Transverse colon (tissue), 4 donors: ENCODE measurements at regions not wholly inside any gene's neighbourhood (a gene's known extent, or its start where the extent isn't known, plus 50 kb on each side); places are given as distances from the start of the nearest gene placed in this dataset.

Source experiments
- DNase-seq: peaks from one replicate; pipeline ENCODE4 v3.0.0-alpha.2; 2019
- H3K27ac ChIP-seq, 4 donors: fragments of 200-600 bp; sonication (generic); 2 replicates each; pipeline ENCODE4 v1.5.1; 2016 to 2018; ENCODE audit warnings: inconsistent platforms in 4 of 4
- H3K27me3 ChIP-seq: fragments of 200-600 bp; sonication (generic); 2 replicates; pipeline ENCODE4 v1.5.1; 2017; ENCODE audit warnings: inconsistent platforms
- H3K36me3 ChIP-seq, 4 donors: fragments of 200-600 bp; sonication (generic); 2 replicates each; pipeline ENCODE4 v1.5.1; 2017 to 2019; ENCODE audit warnings: inconsistent platforms in 4 of 4
- H3K4me1 ChIP-seq, 4 donors: fragments of 200-600 bp; sonication (generic); 2 replicates each; pipeline ENCODE4 v1.5.1; 2017 to 2020; ENCODE audit warnings: inconsistent platforms in 4 of 4
- H3K4me3 ChIP-seq, 4 donors: fragments of 200-600 bp; sonication (generic); 1 replicate in 1 of 4; 2 replicates in 3 of 4; pipeline versions ENCODE4 v1.5.1 to v1.6.1; 2017 to 2019; ENCODE audit warnings: inconsistent platforms in 4 of 4
- H3K9me3 ChIP-seq, 2 donors: fragments of 200-600 bp; sonication (generic); 2 replicates each; pipeline ENCODE4 v1.5.1; 2017 to 2019; ENCODE audit warnings: inconsistent platforms in 2 of 2
- EP300 ChIP-seq: sonication (generic); formaldehyde crosslinking; IDR thresholded peaks from one replicate; pipeline ENCODE4 v1.6.1; 2017; ENCODE audit warnings: antibody characterized with exemption, low read depth
- POLR2A ChIP-seq: fragments of 450-650 bp; IDR thresholded peaks from one replicate; pipeline ENCODE4 v1.6.1; 2016; ENCODE audit warnings: antibody characterized with exemption, mild to moderate bottlenecking, moderate library complexity
- POLR2AphosphoS5 ChIP-seq, 3 donors: sonication (generic); formaldehyde crosslinking; IDR thresholded peaks; one replicate each; pipeline ENCODE4 v1.6.1; 2016; ENCODE audit warnings: antibody characterized with exemption in 3 of 3
- WGBS, 2 donors: methylation state at CpG; one replicate each; pipeline ENCODE4 v1.1.5; 2018; ENCODE audit warnings: low coverage in 1 of 2; 5-methylcytosine and 5-hydroxymethylcytosine counted together
- in situ Hi-C, 4 donors: fragments of 200-750 bp; cut with MboI; loops; one replicate each; pipeline versions ENCODE4 v1.15.0 to v1.15.1; 2017; ENCODE audit warnings: low sequenced_read_pairs in 3 of 4, low pct_ligation_motif_present in 1 of 4, low pct_unique_long_range_greater_than_20kb in 1 of 4
- intact Hi-C: fragments of 100-400 bp; cut with DNase I; formaldehyde crosslinking; loops from one replicate; pipeline ENCODE4 v1.15.1; 2023; ENCODE audit warnings: low total_unique reads
- TF ChIP-seq, protein P1 (sequence below), 5 experiments: fragments of 200-600 bp in 3 of 5; fragments of 450-650 bp in 2 of 5; sonication (generic) in 3 of 5; IDR thresholded peaks; 1 replicate in 2 of 5; 2 replicates in 3 of 5; pipeline ENCODE4 v1.5.1; 2016 to 2017; ENCODE audit warnings: antibody characterized with exemption in 5 of 5, inconsistent platforms in 3 of 5, mild to moderate bottlenecking in 2 of 5, moderate library complexity in 1 of 5

GRCh38 chr11:129637473-129637872, 178.2 kb upstream of the TMEM45B start:
- H3K4me3 ChIP-seq = no peak overlapping the region
- no peak overlapping the region for H3K27ac ChIP-seq
- H3K36me3 ChIP-seq = no peaks in the 10 kb centered on the region
- no peaks in the 10 kb centered on the region for H3K4me1 ChIP-seq
- WGBS, 2 donors = 69 to 80% methylated on average over 6 of the region's 6 CpGs
- peaks cover 26% of the 10 kb centered on the region for H3K27me3 ChIP-seq
- TF ChIP-seq, protein P1, sequence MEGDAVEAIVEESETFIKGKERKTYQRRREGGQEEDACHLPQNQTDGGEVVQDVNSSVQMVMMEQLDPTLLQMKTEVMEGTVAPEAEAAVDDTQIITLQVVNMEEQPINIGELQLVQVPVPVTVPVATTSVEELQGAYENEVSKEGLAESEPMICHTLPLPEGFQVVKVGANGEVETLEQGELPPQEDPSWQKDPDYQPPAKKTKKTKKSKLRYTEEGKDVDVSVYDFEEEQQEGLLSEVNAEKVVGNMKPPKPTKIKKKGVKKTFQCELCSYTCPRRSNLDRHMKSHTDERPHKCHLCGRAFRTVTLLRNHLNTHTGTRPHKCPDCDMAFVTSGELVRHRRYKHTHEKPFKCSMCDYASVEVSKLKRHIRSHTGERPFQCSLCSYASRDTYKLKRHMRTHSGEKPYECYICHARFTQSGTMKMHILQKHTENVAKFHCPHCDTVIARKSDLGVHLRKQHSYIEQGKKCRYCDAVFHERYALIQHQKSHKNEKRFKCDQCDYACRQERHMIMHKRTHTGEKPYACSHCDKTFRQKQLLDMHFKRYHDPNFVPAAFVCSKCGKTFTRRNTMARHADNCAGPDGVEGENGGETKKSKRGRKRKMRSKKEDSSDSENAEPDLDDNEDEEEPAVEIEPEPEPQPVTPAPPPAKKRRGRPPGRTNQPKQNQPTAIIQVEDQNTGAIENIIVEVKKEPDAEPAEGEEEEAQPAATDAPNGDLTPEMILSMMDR (IDR thresholded peaks at IDR 0.05) = no peak
- in situ Hi-C loops (no loop called here), intact Hi-C loops (no loop called here)
- no peak for DNase-seq
- H3K9me3 ChIP-seq = no peaks in the 10 kb centered on the region

DNA sequence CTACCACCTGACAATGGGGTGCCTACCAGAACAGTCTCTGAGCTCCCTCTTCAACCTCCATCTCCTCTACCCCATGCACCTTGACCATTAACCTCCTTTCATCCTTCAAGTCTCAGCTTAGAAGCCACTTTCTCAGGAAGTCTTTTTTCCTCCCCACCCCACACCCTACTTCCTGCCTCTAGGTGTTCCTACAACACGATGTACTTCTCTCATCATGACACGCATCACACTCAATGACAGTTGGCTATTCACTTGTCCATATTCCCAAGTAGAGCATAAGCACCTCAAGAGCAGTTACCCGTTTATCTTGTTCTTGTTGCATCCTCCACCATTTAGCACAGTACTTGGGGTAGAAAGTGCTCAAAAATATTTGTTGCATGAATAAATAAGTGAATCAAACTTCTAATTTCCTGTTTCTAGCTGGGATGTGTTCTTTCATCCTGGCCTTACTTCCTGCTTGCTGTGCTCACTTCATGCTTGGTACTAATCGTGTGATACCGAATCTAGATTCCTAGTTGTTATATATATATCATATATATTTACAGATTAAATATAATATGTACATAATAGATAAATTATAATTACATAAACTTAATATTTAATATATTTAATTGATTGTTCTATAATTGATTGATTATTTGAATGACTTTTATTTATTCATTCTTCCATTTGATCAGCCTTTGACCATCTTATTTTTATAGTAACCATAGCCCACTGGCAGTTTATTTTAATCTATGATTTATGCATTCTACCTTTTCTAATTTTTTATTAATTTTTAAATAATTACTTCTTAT, 177.5 kb upstream of the TMEM45B start:
- in situ Hi-C loops = no loop called here
- intact Hi-C loops = no loop called here
- Histone ChIP-seq H3K36me3 (no peaks in the 10 kb centered on the region), H3K4me3 (no peak overlapping the region), H3K27ac (no peak overlapping the region), H3K4me1 (no peaks in the 10 kb centered on the region), H3K9me3 (no peaks in the 10 kb centered on the region), H3K27me3 (peaks cover 28% of the 10 kb centered on the region)
- DNase-seq = no peak
- 78 to 88% methylated on average over 4 to 5 of the region's 5 CpGs for WGBS, 2 donors
- TF ChIP-seq, protein P1 (IDR thresholded peaks at IDR 0.05) = no peak
- TF ChIP-seq EP300 (no peak), POLR2A (no peak), POLR2AphosphoS5 (IDR thresholded peaks at IDR 0.05) (no peak)

DNA sequence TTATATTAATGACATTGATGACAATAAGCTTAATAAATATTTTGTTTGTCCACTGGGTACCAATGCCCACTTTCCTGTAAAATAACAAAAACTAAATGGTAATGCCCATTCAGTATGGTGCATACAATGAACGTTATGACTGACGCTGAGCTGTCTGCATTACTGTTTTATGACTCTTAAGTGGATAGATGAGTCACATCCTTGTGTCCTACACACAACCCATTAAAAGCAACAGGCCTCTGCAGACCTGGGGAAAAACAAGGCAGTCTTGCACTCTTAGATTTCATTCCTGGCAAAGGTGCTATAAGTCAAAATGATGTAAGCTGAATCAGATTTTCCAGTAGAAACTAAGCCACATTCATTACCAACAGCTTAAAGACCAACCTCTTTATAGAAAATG, 176.3 kb upstream of the TMEM45B start:
- no peaks in the 10 kb centered on the region for H3K4me1 ChIP-seq
- intact Hi-C loops = no loop called here
- WGBS, 2 donors = 35% methylated on average over 2 of the region's 2 CpGs; no CpG with 5 or more reads in 1 of the 2 donors

GRCh38 chr11:129640671-129641070, 175.0 kb upstream of the TMEM45B start:
- H3K27me3 ChIP-seq = peaks cover 36% of the 10 kb centered on the region
- WGBS, 2 donors = 47 to 68% methylated on average over 3 to 5 of the region's 5 CpGs
- TF ChIP-seq, protein P1 (IDR thresholded peaks at IDR 0.05) = no peak
- TF ChIP-seq EP300 (no peak), POLR2A (no peak), POLR2AphosphoS5 (IDR thresholded peaks at IDR 0.05) (no peak)
- in situ Hi-C loops (no loop called here), intact Hi-C loops (no loop called here)
- no peaks in the 10 kb centered on the region for H3K9me3 ChIP-seq
- H3K4me3 ChIP-seq = no peak overlapping the region
- no peaks in the 10 kb centered on the region for H3K36me3 ChIP-seq
- no peaks in the 10 kb centered on the region for H3K4me1 ChIP-seq
- DNase-seq = no peak
- no peak overlapping the region for H3K27ac ChIP-seq

More for the DNA sequence above, 176.3 kb upstream of the TMEM45B start:
- Histone ChIP-seq H3K4me3 (no peak overlapping the region), H3K27ac (no peak overlapping the region), H3K9me3 (no peaks in the 10 kb centered on the region), H3K36me3 (no peaks in the 10 kb centered on the region), H3K27me3 (peaks cover 35% of the 10 kb centered on the region)
- in situ Hi-C loops = no loop called here
- no peak for DNase-seq
- no peak for TF ChIP-seq EP300
- no peak for TF ChIP-seq POLR2A
- TF ChIP-seq, protein P1 (IDR thresholded peaks at IDR 0.05) = no peak
- TF ChIP-seq POLR2AphosphoS5 (IDR thresholded peaks at IDR 0.05) = no peak
